ENCODE measurements at regions not wholly inside any gene's neighbourhood (a gene's known extent, or its start where the extent isn't known, plus 50 kb on each side); places are given as distances from the start of the nearest gene placed in this dataset.
A peak's percentile ranks its signal among the peaks of the same experiment; 100 is the strongest.

- no peak for DNase-seq
Observed at GRCh38 chr4:57554556-57555092, 444.4 kb upstream of the IGFBP7 start.

GRCh38 chr4:57553728-57554127 lies 443.5 kb upstream of the IGFBP7 start:
- DNase-seq, result no peak

GRCh38 chr4:57550198-57550597 lies 440.0 kb upstream of the IGFBP7 start:
- DNase-seq, result peak; percentile 96

GRCh38 chr4:57548856-57549255 lies 438.7 kb upstream of the IGFBP7 start:
- DNase-seq, result no peak

GRCh38 chr4:57544811-57545654 lies 434.8 kb upstream of the IGFBP7 start:
- DNase-seq, result no peak

- peak; percentile 22 for DNase-seq
Observed at GRCh38 chr4:57504797-57505530, 394.8 kb upstream of the IGFBP7 start.

- DNase-seq, result peak; percentile 93
Observed at GRCh38 chr4:57504139-57504538, 394.0 kb upstream of the IGFBP7 start.

- no peak for DNase-seq
Observed at GRCh38 chr4:57501720-57502119, 391.5 kb upstream of the IGFBP7 start.

- no peak for DNase-seq
Observed at GRCh38 chr4:57499786-57500185, 389.6 kb upstream of the IGFBP7 start.

- no peak for DNase-seq
Observed at GRCh38 chr4:57498251-57498650, 388.1 kb upstream of the IGFBP7 start.

GRCh38 chr4:57496697-57497471 lies 386.7 kb upstream of the IGFBP7 start:
- DNase-seq, result no peak

GRCh38 chr4:57494821-57495220 lies 384.6 kb upstream of the IGFBP7 start:
- DNase-seq, result no peak

- no peak for DNase-seq
Observed at GRCh38 chr4:57492251-57492878, 382.2 kb upstream of the IGFBP7 start.

- DNase-seq, result no peak
Observed at GRCh38 chr4:57491388-57491787, 381.2 kb upstream of the IGFBP7 start.

- DNase-seq, result no peak
Observed at GRCh38 chr4:57490520-57491255, 380.5 kb upstream of the IGFBP7 start.

- no peak for DNase-seq
Observed at GRCh38 chr4:57488366-57489162, 378.4 kb upstream of the IGFBP7 start.

GRCh38 chr4:57475424-57475823 lies 365.2 kb upstream of the IGFBP7 start:
- no peak for DNase-seq

GRCh38 chr4:57465321-57466056 lies 355.3 kb upstream of the IGFBP7 start:
- no peak for DNase-seq

GRCh38 chr4:57462843-57463242 lies 352.7 kb upstream of the IGFBP7 start:
- peak; percentile 88 for DNase-seq

GRCh38 chr4:57460967-57461366 lies 350.8 kb upstream of the IGFBP7 start:
- no peak for DNase-seq

Data from NCI-H510A treated with DMSO at 0.1 percent for 48 hours (cell line).